ENCODE measurements at regions not wholly inside any gene's neighbourhood (a gene's known extent, or its start where the extent isn't known, plus 50 kb on each side); places are given as distances from the start of the nearest gene placed in this dataset.

DNA sequence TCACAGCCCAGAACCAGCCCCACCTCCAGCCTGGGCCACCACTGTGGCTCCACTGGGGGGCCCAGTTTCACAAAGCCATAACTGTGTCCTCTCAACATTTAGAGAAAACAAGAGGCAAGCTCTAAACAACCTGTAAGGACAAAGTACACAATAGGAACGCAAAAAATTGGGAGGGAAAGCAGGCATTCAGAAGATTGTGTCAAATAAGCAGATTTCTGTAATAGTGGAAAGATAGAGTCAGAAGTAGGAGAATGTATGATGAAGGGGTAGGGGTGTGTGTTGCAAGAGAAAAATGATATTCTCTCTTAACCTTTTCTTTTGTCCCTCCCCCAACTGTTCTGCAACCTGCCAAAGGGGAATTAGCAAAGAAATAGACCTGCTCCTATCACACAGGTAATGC lies 449.9 kb upstream of the NPVF start:
- TF ChIP-seq, protein P1, sequence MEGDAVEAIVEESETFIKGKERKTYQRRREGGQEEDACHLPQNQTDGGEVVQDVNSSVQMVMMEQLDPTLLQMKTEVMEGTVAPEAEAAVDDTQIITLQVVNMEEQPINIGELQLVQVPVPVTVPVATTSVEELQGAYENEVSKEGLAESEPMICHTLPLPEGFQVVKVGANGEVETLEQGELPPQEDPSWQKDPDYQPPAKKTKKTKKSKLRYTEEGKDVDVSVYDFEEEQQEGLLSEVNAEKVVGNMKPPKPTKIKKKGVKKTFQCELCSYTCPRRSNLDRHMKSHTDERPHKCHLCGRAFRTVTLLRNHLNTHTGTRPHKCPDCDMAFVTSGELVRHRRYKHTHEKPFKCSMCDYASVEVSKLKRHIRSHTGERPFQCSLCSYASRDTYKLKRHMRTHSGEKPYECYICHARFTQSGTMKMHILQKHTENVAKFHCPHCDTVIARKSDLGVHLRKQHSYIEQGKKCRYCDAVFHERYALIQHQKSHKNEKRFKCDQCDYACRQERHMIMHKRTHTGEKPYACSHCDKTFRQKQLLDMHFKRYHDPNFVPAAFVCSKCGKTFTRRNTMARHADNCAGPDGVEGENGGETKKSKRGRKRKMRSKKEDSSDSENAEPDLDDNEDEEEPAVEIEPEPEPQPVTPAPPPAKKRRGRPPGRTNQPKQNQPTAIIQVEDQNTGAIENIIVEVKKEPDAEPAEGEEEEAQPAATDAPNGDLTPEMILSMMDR (conservative IDR thresholded peaks at IDR 0.05 in 1 of 2, IDR thresholded peaks at IDR 0.05 in 1 of 2; ENCODE audit: low read depth in 1 of 2, low read length in 2 of 2) = no peak
- TF ChIP-seq EZH2 (IDR thresholded peaks at IDR 0.05; ENCODE audit: low read length, missing control alignments) = no peak
